ENCODE measurements at regions not wholly inside any gene's neighbourhood (a gene's known extent, or its start where the extent isn't known, plus 50 kb on each side); places are given as distances from the start of the nearest gene placed in this dataset.

DNA sequence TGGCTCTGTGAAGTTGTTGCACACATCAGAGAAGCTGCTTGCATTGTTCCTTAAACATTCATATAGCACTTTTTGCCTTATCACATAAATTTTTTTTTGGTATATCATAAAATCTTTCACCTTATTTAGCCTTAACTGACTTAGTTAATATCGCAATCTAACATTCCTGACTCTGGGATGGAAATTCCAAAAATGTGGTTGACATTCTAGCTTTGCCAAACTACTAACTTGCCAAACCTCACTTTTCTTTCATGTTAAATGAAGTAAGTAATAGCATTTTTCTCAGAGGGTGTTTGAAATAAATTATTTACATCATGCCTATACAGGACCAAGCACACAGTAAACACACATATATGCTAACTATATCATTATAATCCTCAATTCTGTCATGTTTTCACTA is 736.9 kb upstream of the PCDH9 start:
- no peaks in the 10 kb centered on the region for H3K36me3 ChIP-seq (ENCODE audit: control insufficient read depth in 2 of 2, insufficient read depth in 1 of 2, low read length in 2 of 2)

More for the DNA sequence above, 736.9 kb upstream of the PCDH9 start:
- POLR2A ChIA-PET = no interaction called here
- Histone ChIP-seq H3K27ac (ENCODE audit: extremely low read depth, low read depth, low read length) (no peak overlapping the region), H3K4me3 (ENCODE audit: low read depth, low read length) (no peak overlapping the region), H3K9me3 (ENCODE audit: control insufficient read depth, insufficient read depth, low read depth, low read length) (no peaks in the 10 kb centered on the region), H3K4me1 (ENCODE audit: control insufficient read depth, insufficient read depth, low read length) (no peaks in the 10 kb centered on the region)
- TF ChIP-seq ZNF596 (tag by site-specific recombination; IDR thresholded peaks at IDR 0.05) = no peak
- TF ChIP-seq ZBTB6 (tag by site-specific recombination; IDR thresholded peaks at IDR 0.05) = no peak
- TF ChIP-seq ZNF48 (tag by site-specific recombination; IDR thresholded peaks at IDR 0.05) = no peak
- TF ChIP-seq ZSCAN23 (tag by site-specific recombination; IDR thresholded peaks at IDR 0.05) = no peak
- TF ChIP-seq ZIC2 (tag by site-specific recombination; IDR thresholded peaks at IDR 0.05) = no peak
- TF ChIP-seq ZNF391 (tag by site-specific recombination; IDR thresholded peaks at IDR 0.05; ENCODE audit: borderline replicate concordance, low read depth) = no peak
- TF ChIP-seq, protein P1, sequence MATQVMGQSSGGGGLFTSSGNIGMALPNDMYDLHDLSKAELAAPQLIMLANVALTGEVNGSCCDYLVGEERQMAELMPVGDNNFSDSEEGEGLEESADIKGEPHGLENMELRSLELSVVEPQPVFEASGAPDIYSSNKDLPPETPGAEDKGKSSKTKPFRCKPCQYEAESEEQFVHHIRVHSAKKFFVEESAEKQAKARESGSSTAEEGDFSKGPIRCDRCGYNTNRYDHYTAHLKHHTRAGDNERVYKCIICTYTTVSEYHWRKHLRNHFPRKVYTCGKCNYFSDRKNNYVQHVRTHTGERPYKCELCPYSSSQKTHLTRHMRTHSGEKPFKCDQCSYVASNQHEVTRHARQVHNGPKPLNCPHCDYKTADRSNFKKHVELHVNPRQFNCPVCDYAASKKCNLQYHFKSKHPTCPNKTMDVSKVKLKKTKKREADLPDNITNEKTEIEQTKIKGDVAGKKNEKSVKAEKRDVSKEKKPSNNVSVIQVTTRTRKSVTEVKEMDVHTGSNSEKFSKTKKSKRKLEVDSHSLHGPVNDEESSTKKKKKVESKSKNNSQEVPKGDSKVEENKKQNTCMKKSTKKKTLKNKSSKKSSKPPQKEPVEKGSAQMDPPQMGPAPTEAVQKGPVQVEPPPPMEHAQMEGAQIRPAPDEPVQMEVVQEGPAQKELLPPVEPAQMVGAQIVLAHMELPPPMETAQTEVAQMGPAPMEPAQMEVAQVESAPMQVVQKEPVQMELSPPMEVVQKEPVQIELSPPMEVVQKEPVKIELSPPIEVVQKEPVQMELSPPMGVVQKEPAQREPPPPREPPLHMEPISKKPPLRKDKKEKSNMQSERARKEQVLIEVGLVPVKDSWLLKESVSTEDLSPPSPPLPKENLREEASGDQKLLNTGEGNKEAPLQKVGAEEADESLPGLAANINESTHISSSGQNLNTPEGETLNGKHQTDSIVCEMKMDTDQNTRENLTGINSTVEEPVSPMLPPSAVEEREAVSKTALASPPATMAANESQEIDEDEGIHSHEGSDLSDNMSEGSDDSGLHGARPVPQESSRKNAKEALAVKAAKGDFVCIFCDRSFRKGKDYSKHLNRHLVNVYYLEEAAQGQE (tag by site-specific recombination; IDR thresholded peaks at IDR 0.05) = no peak
- TF ChIP-seq ZBTB11 (tag by site-specific recombination; conservative IDR thresholded peaks at IDR 0.05; ENCODE audit: low read depth) = no peak
- TF ChIP-seq GLIS1 (tag by site-specific recombination; IDR thresholded peaks at IDR 0.05) = no peak
- no peak for TF ChIP-seq ZSCAN30 (tag by site-specific recombination; IDR thresholded peaks at IDR 0.05)
- TF ChIP-seq ZNF169 (tag by site-specific recombination; IDR thresholded peaks at IDR 0.05) = no peak
- TF ChIP-seq, protein P2, sequence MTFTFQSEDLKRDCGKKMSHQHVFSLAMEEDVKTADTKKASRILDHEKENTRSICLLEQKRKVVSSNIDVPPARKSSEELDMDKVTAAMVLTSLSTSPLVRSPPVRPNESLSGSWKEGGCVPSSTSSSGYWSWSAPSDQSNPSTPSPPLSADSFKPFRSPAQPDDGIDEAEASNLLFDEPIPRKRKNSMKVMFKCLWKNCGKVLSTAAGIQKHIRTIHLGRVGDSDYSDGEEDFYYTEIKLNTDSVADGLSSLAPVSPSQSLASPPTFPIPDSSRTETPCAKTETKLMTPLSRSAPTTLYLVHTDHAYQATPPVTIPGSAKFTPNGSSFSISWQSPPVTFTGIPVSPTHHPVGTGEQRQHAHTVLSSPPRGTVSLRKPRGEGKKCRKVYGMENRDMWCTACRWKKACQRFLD (tag by site-specific recombination; IDR thresholded peaks at IDR 0.05) = no peak
- no peak for TF ChIP-seq ZNF132 (tag by site-specific recombination; IDR thresholded peaks at IDR 0.05; ENCODE audit: borderline replicate concordance)
- no peak for TF ChIP-seq ZNF426 (tag by site-specific recombination; IDR thresholded peaks at IDR 0.05)
- no peak for TF ChIP-seq ZNF175 (tag by site-specific recombination; IDR thresholded peaks at IDR 0.05)
- no peak for TF ChIP-seq ZNF501 (tag by site-specific recombination; IDR thresholded peaks at IDR 0.05)
- no peak for TF ChIP-seq ZNF707 (tag by site-specific recombination; IDR thresholded peaks at IDR 0.05)
- TF ChIP-seq ZNF18 (tag by site-specific recombination; IDR thresholded peaks at IDR 0.05) = no peak
- no peak for TF ChIP-seq PRDM6 (tag by site-specific recombination; IDR thresholded peaks at IDR 0.05)
- CTCF ChIA-PET = no interaction called here
